RWPE1 (cell line): ENCODE measurements at regions not wholly inside any gene's neighbourhood (a gene's known extent, or its start where the extent isn't known, plus 50 kb on each side); places are given as distances from the start of the nearest gene placed in this dataset.
A peak's percentile ranks its signal among the peaks of the same experiment; 100 is the strongest.

Source experiments
- CTCF ChIA-PET: fragments of 350-600 bp; sonication (Branson Sonifier 250); formaldehyde crosslinking; extraction: SDS; loops from one replicate; lab custom pipeline; 2021; lab: Yijun Ruan, JAX
- POLR2A ChIA-PET: fragments of 400-600 bp; formaldehyde crosslinking; extraction: SDS; loops from one replicate; lab custom pipeline; 2020; ENCODE audit warnings: antibody characterized with exemption; ENCODE audit not compliant: low non-redundant PET; lab: Yijun Ruan, JAX
- DNase-seq: peaks from one replicate; pipeline ENCODE4 v3.0.0; 2012; ENCODE audit warnings: low spot score
- H3K27ac ChIP-seq: fragments of 450-650 bp; 2 replicates; pipeline ENCODE4 v1.5.1; 2017
- CTCF ChIP-seq: fragments of 450-650 bp; conservative IDR thresholded peaks from 2 replicates; pipeline ENCODE4 v1.5.1; 2017; ENCODE audit warnings: low read depth, mild to moderate bottlenecking

- CTCF ChIA-PET, result interaction anchor here (0.6 kb wide), 1 partner anchor 589 kb away, joined by 3 read pairs; no protein-coding TSS in a partner anchor
- DNase-seq, result peak; percentile 9
- no peak overlapping the region for H3K27ac ChIP-seq
- TF ChIP-seq CTCF, result no peak
- POLR2A ChIA-PET, result no interaction called here
These were observed 422.9 kb downstream of the KCTD12 start for GRCh38 chr13:76463314-76463713.

GRCh38 chr13:76461999-76462398 is 424.2 kb downstream of the KCTD12 start:
- ChIA-PET POLR2A (no interaction called here), CTCF (interaction anchor here (0.7 kb wide), 1 partner anchor 583 kb away, joined by 3 read pairs; no protein-coding TSS in a partner anchor)
- TF ChIP-seq CTCF, result no peak
- DNase-seq, result no peak
- no peak overlapping the region for H3K27ac ChIP-seq

GRCh38 chr13:76461484-76461883 is 424.7 kb downstream of the KCTD12 start:
- POLR2A ChIA-PET, result no interaction called here
- H3K27ac ChIP-seq, result no peak overlapping the region
- TF ChIP-seq CTCF, result no peak
- no peak for DNase-seq
- CTCF ChIA-PET, result interaction anchor here (0.7 kb wide), 1 partner anchor 583 kb away, joined by 3 read pairs; no protein-coding TSS in a partner anchor

DNA sequence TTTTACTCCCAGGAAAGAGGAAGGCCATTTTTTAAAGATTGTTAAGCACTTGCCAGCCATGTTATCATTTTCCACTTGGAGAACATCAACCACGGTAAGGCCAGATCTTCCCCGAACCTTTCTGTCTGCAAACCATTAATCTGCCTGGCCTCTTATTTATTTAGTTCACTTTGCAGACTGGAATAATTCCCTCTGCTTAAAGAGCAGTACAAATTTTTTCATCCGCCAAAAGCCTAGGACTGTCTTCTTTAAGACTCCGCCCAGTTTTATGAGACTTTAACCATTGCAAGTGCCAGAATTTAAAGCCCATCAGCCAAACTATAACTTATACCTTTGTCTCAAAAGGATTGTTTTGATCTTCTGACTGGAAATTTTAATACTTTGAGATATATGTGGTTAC is 426.3 kb downstream of the KCTD12 start:
- ChIA-PET CTCF (no interaction called here), POLR2A (no interaction called here)
- H3K27ac ChIP-seq, result no peak overlapping the region
- DNase-seq, result no peak
- no peak for TF ChIP-seq CTCF

DNA sequence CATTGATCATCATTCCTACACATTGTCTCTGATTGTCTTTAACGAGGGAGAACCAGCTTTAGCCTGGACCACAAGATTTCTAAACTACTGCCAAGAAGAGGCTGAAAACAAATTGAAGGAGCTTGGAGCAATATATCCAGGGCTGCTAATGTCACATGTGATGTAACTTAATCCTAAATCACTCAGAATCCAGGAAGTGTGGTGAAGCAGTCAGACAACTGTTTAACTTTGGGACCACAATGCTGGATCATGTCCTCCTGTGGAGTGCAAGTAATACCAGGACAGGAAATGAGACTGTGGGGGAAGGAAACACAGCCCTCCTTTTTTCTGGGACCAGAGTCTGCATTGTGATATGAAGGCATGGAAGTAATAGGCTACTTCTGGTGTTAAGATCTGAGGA is 430.2 kb downstream of the KCTD12 start:
- ChIA-PET POLR2A (no interaction called here), CTCF (interaction anchor here (0.6 kb wide), 1 partner anchor 1702 kb away, joined by 4 read pairs; no protein-coding TSS in a partner anchor)
- no peak for TF ChIP-seq CTCF
- no peak for DNase-seq
- H3K27ac ChIP-seq, result no peak overlapping the region

DNA sequence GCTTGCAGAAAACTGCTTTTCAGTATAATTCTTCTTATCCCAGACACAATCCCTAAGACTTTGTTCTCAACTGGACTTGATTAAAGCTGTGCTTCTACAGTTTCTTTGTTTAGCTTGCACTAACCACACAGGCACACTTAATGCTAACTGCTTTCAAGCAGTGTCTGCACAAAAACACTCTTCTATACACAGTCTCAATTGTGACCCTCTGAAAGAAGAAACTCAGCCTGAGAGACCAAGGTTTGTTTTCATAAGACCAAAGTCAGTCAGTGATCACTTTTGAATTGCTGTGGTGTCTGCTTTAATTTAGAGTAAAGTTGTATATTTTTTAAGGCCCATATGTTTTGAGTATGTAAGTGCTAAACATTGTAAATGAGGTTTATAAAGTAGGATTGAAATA is 431.2 kb downstream of the KCTD12 start:
- POLR2A ChIA-PET, result no interaction called here
- CTCF ChIA-PET, result no interaction called here
- TF ChIP-seq CTCF, result no peak
- H3K27ac ChIP-seq, result no peak overlapping the region
- no peak for DNase-seq
